Peyer's patch (tissue), 4 donors: ENCODE measurements at regions not wholly inside any gene's neighbourhood (a gene's known extent, or its start where the extent isn't known, plus 50 kb on each side); places are given as distances from the start of the nearest gene placed in this dataset.

Experiments used
- POLR2A ChIP-seq, 2 donors: fragments of 450-650 bp; IDR thresholded peaks; one replicate each; pipeline ENCODE4 v1.5.1; 2017; ENCODE audit warnings: antibody characterized with exemption in 2 of 2, mild to moderate bottlenecking in 2 of 2, moderate library complexity in 2 of 2
- TF ChIP-seq, protein P1 (sequence below), 6 experiments: fragments of 450-650 bp in 4 of 6; fragments of 200-600 bp in 2 of 6; sonication (generic) in 1 of 6; IDR thresholded peaks; one replicate each; pipeline ENCODE4 v1.5.1; 2017 to 2019; ENCODE audit warnings: antibody characterized with exemption in 6 of 6, mild to moderate bottlenecking in 3 of 6, moderate library complexity in 1 of 6

DNA sequence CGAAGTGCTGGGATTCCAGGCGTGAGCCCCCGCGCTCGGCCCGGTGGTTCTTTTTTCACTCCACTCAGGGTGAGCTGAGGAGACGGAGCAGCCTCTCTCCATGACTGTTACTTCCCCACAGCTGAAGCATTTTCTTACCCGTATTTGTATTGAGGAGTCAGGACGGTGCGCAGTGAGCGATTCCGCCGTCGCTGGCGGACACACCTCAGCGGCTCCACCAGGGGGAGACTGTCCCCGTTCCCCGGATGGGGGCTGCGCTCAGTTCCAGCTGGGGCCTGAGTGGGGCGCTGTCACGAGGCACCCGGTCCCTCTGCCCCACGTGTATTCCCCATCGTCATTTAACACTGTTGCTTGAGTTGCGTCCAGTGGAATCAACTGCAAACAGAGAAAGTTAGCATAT lies 844.0 kb upstream of the FRG1 start:
- TF ChIP-seq, protein P1, sequence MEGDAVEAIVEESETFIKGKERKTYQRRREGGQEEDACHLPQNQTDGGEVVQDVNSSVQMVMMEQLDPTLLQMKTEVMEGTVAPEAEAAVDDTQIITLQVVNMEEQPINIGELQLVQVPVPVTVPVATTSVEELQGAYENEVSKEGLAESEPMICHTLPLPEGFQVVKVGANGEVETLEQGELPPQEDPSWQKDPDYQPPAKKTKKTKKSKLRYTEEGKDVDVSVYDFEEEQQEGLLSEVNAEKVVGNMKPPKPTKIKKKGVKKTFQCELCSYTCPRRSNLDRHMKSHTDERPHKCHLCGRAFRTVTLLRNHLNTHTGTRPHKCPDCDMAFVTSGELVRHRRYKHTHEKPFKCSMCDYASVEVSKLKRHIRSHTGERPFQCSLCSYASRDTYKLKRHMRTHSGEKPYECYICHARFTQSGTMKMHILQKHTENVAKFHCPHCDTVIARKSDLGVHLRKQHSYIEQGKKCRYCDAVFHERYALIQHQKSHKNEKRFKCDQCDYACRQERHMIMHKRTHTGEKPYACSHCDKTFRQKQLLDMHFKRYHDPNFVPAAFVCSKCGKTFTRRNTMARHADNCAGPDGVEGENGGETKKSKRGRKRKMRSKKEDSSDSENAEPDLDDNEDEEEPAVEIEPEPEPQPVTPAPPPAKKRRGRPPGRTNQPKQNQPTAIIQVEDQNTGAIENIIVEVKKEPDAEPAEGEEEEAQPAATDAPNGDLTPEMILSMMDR (IDR thresholded peaks at IDR 0.05), result no peak
- no peak for TF ChIP-seq POLR2A (IDR thresholded peaks at IDR 0.05)
